ENCODE measurements at regions not wholly inside any gene's neighbourhood (a gene's known extent, or its start where the extent isn't known, plus 50 kb on each side); places are given as distances from the start of the nearest gene placed in this dataset.

- WGBS, 2 donors: 87 to 93% methylated on average over 6 of the region's 6 CpGs
- no peaks in the 10 kb centered on the region for H3K4me1 ChIP-seq
- TF ChIP-seq CTCF (IDR thresholded peaks at IDR 0.05) (no peak), EP300 (IDR thresholded peaks at IDR 0.05) (no peak)
Observed at GRCh38 chr16:77610496-77610895, 111.8 kb upstream of the NUDT7 start.

DNA sequence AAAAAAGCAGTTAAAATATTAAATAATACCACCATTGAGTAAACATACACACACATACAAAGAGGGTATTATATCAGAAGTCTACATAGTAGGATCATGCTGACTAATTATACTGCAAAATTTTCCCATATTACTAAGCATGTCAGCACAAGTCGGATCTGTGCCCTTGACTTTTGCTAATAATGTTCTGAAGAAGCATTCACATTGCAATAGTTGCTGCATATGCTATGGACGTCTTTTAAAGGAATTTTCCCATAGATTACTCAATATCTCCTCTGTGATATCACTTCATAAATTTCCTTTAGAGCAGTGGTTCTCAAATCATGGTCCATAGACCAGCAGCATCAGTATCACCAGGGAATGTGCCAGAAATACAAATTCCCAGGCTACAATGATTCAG is 110.9 kb upstream of the NUDT7 start:
- no peak for TF ChIP-seq CTCF (IDR thresholded peaks at IDR 0.05)
- no peak for TF ChIP-seq POLR2A (IDR thresholded peaks at IDR 0.05)
- TF ChIP-seq EP300 (IDR thresholded peaks at IDR 0.05): no peak
- no peaks in the 10 kb centered on the region for H3K36me3 ChIP-seq
- DNase-seq (ENCODE audit: low spot score in 2 of 2): no peak
- no peak overlapping the region for H3K4me3 ChIP-seq
- no peaks in the 10 kb centered on the region for H3K27me3 ChIP-seq
- WGBS, 2 donors: 45 to 50% methylated on average over 2 of the region's 2 CpGs
- H3K9me3 ChIP-seq: no peaks in the 10 kb centered on the region
- no peak overlapping the region for H3K27ac ChIP-seq
- no peaks in the 10 kb centered on the region for H3K4me1 ChIP-seq

More at GRCh38 chr16:77610496-77610895, 111.8 kb upstream of the NUDT7 start:
- Histone ChIP-seq H3K27me3 (no peaks in the 10 kb centered on the region), H3K27ac (no peak overlapping the region), H3K36me3 (no peaks in the 10 kb centered on the region), H3K4me3 (no peak overlapping the region), H3K9me3 (no peaks in the 10 kb centered on the region)
- DNase-seq (ENCODE audit: low spot score in 2 of 2): no peak

- no peak overlapping the region for H3K4me3 ChIP-seq
- H3K27me3 ChIP-seq: no peaks in the 10 kb centered on the region
- H3K27ac ChIP-seq: no peak overlapping the region
- no peaks in the 10 kb centered on the region for H3K9me3 ChIP-seq
- H3K36me3 ChIP-seq: no peaks in the 10 kb centered on the region
- TF ChIP-seq EP300 (IDR thresholded peaks at IDR 0.05) (no peak), CTCF (IDR thresholded peaks at IDR 0.05) (no peak), POLR2A (IDR thresholded peaks at IDR 0.05) (no peak)
- no peak for DNase-seq (ENCODE audit: low spot score in 2 of 2)
- 52 to 57% methylated on average over 3 of the region's 3 CpGs for WGBS, 2 donors
- H3K4me1 ChIP-seq: no peaks in the 10 kb centered on the region
Observed at GRCh38 chr16:77612596-77612995, 109.7 kb upstream of the NUDT7 start.

DNA sequence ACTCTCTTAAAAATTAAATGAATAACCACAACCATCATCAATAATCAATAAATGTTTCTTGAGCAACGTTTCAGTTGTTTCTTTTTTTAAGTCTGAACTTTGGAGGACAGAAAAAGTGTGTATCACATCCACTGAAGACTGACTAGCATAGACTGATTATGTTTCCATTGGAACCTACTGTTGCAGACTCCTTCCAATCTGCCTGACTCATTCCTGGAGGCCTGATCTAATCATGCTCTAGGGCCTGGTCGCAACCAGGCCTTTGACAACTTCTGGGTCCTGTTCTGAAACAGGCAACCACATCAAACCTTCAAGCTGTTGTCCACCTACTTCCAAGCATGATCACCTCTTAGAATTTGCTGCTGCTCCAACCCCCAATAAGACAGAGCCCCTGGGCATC is 109.2 kb upstream of the NUDT7 start:
- no peaks in the 10 kb centered on the region for H3K4me1 ChIP-seq
- no peak overlapping the region for H3K27ac ChIP-seq
- no peak for DNase-seq (ENCODE audit: low spot score in 2 of 2)
- whole genome bisulfite sequencing, 2 donors: 45 to 74% methylated on average over 2 of the region's 2 CpGs
- no peak overlapping the region for H3K4me3 ChIP-seq
- no peaks in the 10 kb centered on the region for H3K9me3 ChIP-seq
- TF ChIP-seq CTCF (IDR thresholded peaks at IDR 0.05): no peak
- no peak for TF ChIP-seq POLR2A (IDR thresholded peaks at IDR 0.05)
- no peak for TF ChIP-seq EP300 (IDR thresholded peaks at IDR 0.05)
- H3K36me3 ChIP-seq: no peaks in the 10 kb centered on the region
- no peaks in the 10 kb centered on the region for H3K27me3 ChIP-seq

DNA sequence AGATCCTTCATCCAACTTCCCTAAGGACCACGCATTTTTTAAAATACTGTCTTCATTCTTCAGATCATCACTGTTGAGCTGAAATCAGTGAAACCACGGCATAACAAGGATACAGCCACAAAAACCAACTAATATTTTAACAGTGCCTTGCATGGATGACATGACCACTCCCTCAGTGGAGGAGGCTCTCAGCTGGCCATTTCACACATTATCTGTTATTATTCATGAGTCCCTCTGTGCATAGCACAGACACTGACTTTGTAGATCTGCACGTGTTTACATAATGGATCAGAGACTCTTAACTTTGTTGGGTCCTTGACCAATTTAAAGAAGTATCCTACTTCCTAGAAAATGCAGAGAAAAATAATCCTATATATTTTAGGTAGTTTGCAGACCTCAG is 104.8 kb upstream of the NUDT7 start:
- TF ChIP-seq CTCF (IDR thresholded peaks at IDR 0.05) (no peak), POLR2A (IDR thresholded peaks at IDR 0.05) (no peak), EP300 (IDR thresholded peaks at IDR 0.05) (no peak)

More for the DNA sequence above, 104.8 kb upstream of the NUDT7 start:
- no peaks in the 10 kb centered on the region for H3K36me3 ChIP-seq
- H3K27ac ChIP-seq: no peak overlapping the region
- H3K4me3 ChIP-seq: no peak overlapping the region
- WGBS, 2 donors: 70 to 74% methylated on average over 3 of the region's 3 CpGs
- no peaks in the 10 kb centered on the region for H3K4me1 ChIP-seq
- no peaks in the 10 kb centered on the region for H3K27me3 ChIP-seq
- no peak for DNase-seq (ENCODE audit: low spot score in 2 of 2)
- H3K9me3 ChIP-seq: no peaks in the 10 kb centered on the region
